HepG2 (cell line): ENCODE measurements at regions not wholly inside any gene's neighbourhood (a gene's known extent, or its start where the extent isn't known, plus 50 kb on each side); places are given as distances from the start of the nearest gene placed in this dataset.

ENCODE experiments used
- ATAC-seq: fragments of 200-7000 bp; cut with Tn5 transposase; 3 replicates; pipeline ENCODE4 v1.9.1; 2020; ENCODE audit warnings: mild to moderate bottlenecking, moderate library complexity
- BruUV-seq: library from RNA; stranded (reverse); fragments of 400-500 nt; replicated peaks from 2 replicates; lab custom pipeline; 2021; lab: Mats Ljungman, UMichigan
- CTCF ChIA-PET: fragments of 300-600 bp; formaldehyde crosslinking; extraction: SDS; loops from one replicate; lab custom pipeline; 2021; ENCODE audit warnings: low total read pairs, inconsistent platforms, low intra/inter-chr PET ratio; lab: Yijun Ruan, JAX
- POLR2A ChIA-PET: fragments of 350-600 bp; sonication (Branson Sonifier 250); formaldehyde crosslinking; loops from one replicate; lab custom pipeline; 2020; ENCODE audit warnings: antibody characterized with exemption, inconsistent platforms; lab: Yijun Ruan, JAX
- DNase-seq: peaks from one replicate; pipeline ENCODE4 v3.0.0-alpha.2; 2015; ENCODE audit warnings: low spot score
- FAIRE-seq: peaks from 3 replicates; lab custom pipeline; 2011; peaks lifted over from hg19 to GRCh38; lab: Jason Lieb, UNC
- H2AFZ ChIP-seq: one replicate; pipeline ENCODE4 v1.6.1; 2011; ENCODE audit warnings: low read length, inconsistent platforms
- H3K27ac ChIP-seq: fragments of 300-600 bp; 3 replicates; pipeline ENCODE4 v1.8.0; 2011; ENCODE audit warnings: mixed run types, mild to moderate bottlenecking, mixed read lengths, low read length, inconsistent platforms; ENCODE audit not compliant: insufficient read depth; ENCODE audit errors: extremely low read length
- H3K27me3 ChIP-seq, 2 experiments: fragments of 200-600 bp in 1 of 2; 2 replicates in 1 of 2; 3 replicates in 1 of 2; pipeline versions ENCODE4 v1.6.0 to v1.8.0; 2011; ENCODE audit warnings: low read length in 2 of 2, mild to moderate bottlenecking in 2 of 2, moderate library complexity in 2 of 2, inconsistent platforms in 1 of 2; ENCODE audit not compliant: insufficient read depth in 2 of 2, control insufficient read depth in 1 of 2
- H3K36me3 ChIP-seq, 2 experiments: fragments of 200-600 bp in 1 of 2; replicated peaks in 1 of 2; 2 replicates in 1 of 2; 3 replicates in 1 of 2; pipeline versions ENCODE4 v1.5.1 to v1.8.0; 2011; ENCODE audit warnings: low read length in 2 of 2, inconsistent platforms in 1 of 2; ENCODE audit not compliant: insufficient read depth in 2 of 2, control insufficient read depth in 1 of 2
- H3K4me1 ChIP-seq: 2 replicates; pipeline ENCODE4 v1.5.1; 2012; ENCODE audit warnings: low read length, inconsistent platforms; ENCODE audit not compliant: insufficient read depth
- H3K4me2 ChIP-seq: 2 replicates; pipeline ENCODE4 v1.6.0; 2011; ENCODE audit warnings: low read depth, low read length, inconsistent platforms
- H3K4me3 ChIP-seq, 3 experiments: fragments of 200-600 bp in 1 of 3; sonication (generic), shearing (Covaris generic) in 1 of 3; replicated peaks in 1 of 3; 2 replicates each; pipeline ENCODE4 v1.5.1; 2011 to 2016; ENCODE audit warnings: low read length in 3 of 3, inconsistent platforms in 2 of 3, low read depth in 2 of 3, mild to moderate bottlenecking in 2 of 3, control low read depth in 1 of 3, mixed read lengths in 1 of 3; ENCODE audit not compliant: insufficient read depth in 1 of 3
- H3K79me2 ChIP-seq: one replicate; pipeline ENCODE4 v1.6.1; 2011; ENCODE audit warnings: low read length, inconsistent platforms; ENCODE audit not compliant: insufficient read depth
- H3K9ac ChIP-seq: 2 replicates; pipeline ENCODE4 v1.6.0; 2011; ENCODE audit warnings: mild to moderate bottlenecking, low read depth, low read length, inconsistent platforms; ENCODE audit not compliant: insufficient read depth
- H3K9me3 ChIP-seq: 2 replicates; pipeline ENCODE4 v1.5.1; 2012; ENCODE audit warnings: mild to moderate bottlenecking, low read length
- H4K20me1 ChIP-seq: 2 replicates; pipeline ENCODE4 v1.6.0; 2011; ENCODE audit warnings: inconsistent platforms, mild to moderate bottlenecking, low read length, moderate library complexity; ENCODE audit not compliant: insufficient read depth
- ATF3 ChIP-seq: sonication (generic); formaldehyde crosslinking; IDR thresholded peaks from 2 replicates; pipeline ENCODE4 v1.4.0; 2020; ENCODE audit warnings: missing genetic modification reagents
- HMGXB3 ChIP-seq: sonication (generic); formaldehyde crosslinking; IDR thresholded peaks from 2 replicates; pipeline ENCODE4 v1.4.0; 2020; ENCODE audit warnings: missing genetic modification reagents, borderline replicate concordance
- HOXA7 ChIP-seq: sonication (generic); formaldehyde crosslinking; IDR thresholded peaks from 2 replicates; pipeline ENCODE4 v1.8.1; 2022; ENCODE audit warnings: mild to moderate bottlenecking, missing genetic modification reagents, moderate library complexity
- MED8 ChIP-seq: sonication (generic); formaldehyde crosslinking; IDR thresholded peaks from 2 replicates; pipeline ENCODE4 v1.8.1; 2023; ENCODE audit warnings: mild to moderate bottlenecking, missing genetic modification reagents; ENCODE audit not compliant: insufficient replicate concordance
- SMARCC2 ChIP-seq: fragments of 450-650 bp; IDR thresholded peaks from 2 replicates; pipeline ENCODE4 v1.6.1; 2017; ENCODE audit warnings: antibody characterized with exemption, mild to moderate bottlenecking
- TCF7 ChIP-seq: sonication (generic); IDR thresholded peaks from 2 replicates; pipeline ENCODE4 v1.6.1; 2016; ENCODE audit warnings: antibody characterized with exemption, low read depth
- ZNF235 ChIP-seq: sonication (generic); formaldehyde crosslinking; IDR thresholded peaks from 2 replicates; pipeline ENCODE4 v1.8.1; 2023; ENCODE audit warnings: mild to moderate bottlenecking, missing genetic modification reagents, borderline replicate concordance
- WGBS: methylation state at CpG from one replicate; pipeline ENCODE4 v1.1.6; 2017; ENCODE audit warnings: low lambda C conversion rate; 5-methylcytosine and 5-hydroxymethylcytosine counted together
- in situ Hi-C: cut with HindIII; loops from 2 replicates; pipeline ENCODE4 v1.10.0; 2017; ENCODE audit warnings: low pct_unique_long_range_greater_than_20kb; ENCODE audit not compliant: extremely low pct_ligation_motif_present
- intact Hi-C: fragments of 100-400 bp; cut with micrococcal nuclease; formaldehyde crosslinking; loops from one replicate; pipeline ENCODE4 v1.10.0; 2022; ENCODE audit not compliant: unreplicated experiment
- TF ChIP-seq, protein P1 (sequence below): sonication (generic); formaldehyde crosslinking; IDR thresholded peaks from 2 replicates; pipeline ENCODE4 v1.4.0; 2020; ENCODE audit warnings: mild to moderate bottlenecking, missing genetic modification reagents, borderline replicate concordance

DNA sequence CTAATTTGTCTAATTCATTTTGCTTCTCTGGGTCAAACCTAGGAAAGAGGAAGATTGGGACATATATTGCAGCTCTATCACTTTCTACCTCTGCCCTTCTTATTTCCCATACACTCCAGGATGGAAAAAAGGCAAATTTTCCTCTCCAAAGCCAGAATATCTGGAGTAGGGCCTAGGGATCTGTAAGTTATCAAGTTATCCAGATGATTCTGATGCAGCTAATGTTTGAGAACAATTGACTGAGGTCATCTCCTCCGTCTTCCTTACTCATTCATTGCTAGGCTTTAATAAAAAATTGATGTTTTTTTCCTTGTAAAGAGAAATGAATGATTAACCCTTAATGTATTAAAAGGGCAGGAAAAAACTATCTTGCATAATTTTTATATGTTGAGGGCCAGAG, 211.9 kb upstream of the GLI3 start:
- no peak for TF ChIP-seq HMGXB3 (CRISPR knock-in tag)
- TF ChIP-seq SMARCC2 = no peak
- TF ChIP-seq HOXA7 (CRISPR knock-in tag) = no peak
- TF ChIP-seq ZNF235 (CRISPR knock-in tag) = no peak
- no peak for TF ChIP-seq TCF7
- TF ChIP-seq MED8 (CRISPR knock-in tag) = no peak
- TF ChIP-seq, protein P1, sequence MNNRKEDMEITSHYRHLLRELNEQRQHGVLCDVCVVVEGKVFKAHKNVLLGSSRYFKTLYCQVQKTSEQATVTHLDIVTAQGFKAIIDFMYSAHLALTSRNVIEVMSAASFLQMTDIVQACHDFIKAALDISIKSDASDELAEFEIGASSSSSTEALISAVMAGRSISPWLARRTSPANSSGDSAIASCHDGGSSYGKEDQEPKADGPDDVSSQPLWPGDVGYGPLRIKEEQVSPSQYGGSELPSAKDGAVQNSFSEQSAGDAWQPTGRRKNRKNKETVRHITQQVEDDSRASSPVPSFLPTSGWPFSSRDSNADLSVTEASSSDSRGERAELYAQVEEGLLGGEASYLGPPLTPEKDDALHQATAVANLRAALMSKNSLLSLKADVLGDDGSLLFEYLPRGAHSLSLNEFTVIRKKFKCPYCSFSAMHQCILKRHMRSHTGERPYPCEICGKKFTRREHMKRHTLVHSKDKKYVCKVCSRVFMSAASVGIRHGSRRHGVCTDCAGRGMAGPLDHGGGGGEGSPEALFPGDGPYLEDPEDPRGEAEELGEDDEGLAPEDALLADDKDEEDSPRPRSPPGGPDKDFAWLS (CRISPR knock-in tag) = no peak
- TF ChIP-seq ATF3 (CRISPR knock-in tag) = no peak
- Histone ChIP-seq H3K27me3 (no peaks in the 10 kb centered on the region; a peak in 1 of 5 replicates), H3K4me1 (no peaks in the 10 kb centered on the region), H3K9me3 (peaks cover 51% of the 10 kb centered on the region), H3K27ac (no peak overlapping the region), H3K9ac (no peak overlapping the region), H3K4me2 (no peak overlapping the region), H4K20me1 (no peaks in the 10 kb centered on the region), H2AFZ (no peak overlapping the region), H3K4me3 (no peak overlapping the region), H3K36me3 (no peaks in the 10 kb centered on the region), H3K79me2 (no peaks in the 10 kb centered on the region)
- ChIA-PET CTCF (no interaction called here), POLR2A (no interaction called here)
- no TSS peak for BruUV-seq
- intact Hi-C loops = no loop called here
- FAIRE-seq = no peak
- in situ Hi-C loops = no loop called here
- 0% methylated on average over 1 of the region's 1 CpG for WGBS
- no peak for ATAC-seq
- no peak for DNase-seq
